WTC11 (cell line): ENCODE measurements at regions not wholly inside any gene's neighbourhood (a gene's known extent, or its start where the extent isn't known, plus 50 kb on each side); places are given as distances from the start of the nearest gene placed in this dataset.

ENCODE experiments used
- ATAC-seq: fragments of 200-7000 bp; cut with Tn5 transposase; 2 replicates; pipeline ENCODE4 v1.10.0; 2021; ENCODE audit warnings: mild to moderate bottlenecking, moderate library complexity
- CTCF ChIA-PET: fragments of 300-600 bp; sonication (Branson Sonifier 250); formaldehyde crosslinking; loops from one replicate; lab custom pipeline; 2021; ENCODE audit warnings: antibody characterized with exemption; lab: Charles Lee
- POLR2A ChIA-PET: fragments of 350-600 bp; sonication (Branson Sonifier 250); formaldehyde crosslinking; loops from one replicate; lab custom pipeline; 2021; ENCODE audit warnings: antibody characterized with exemption; lab: Charles Lee
- DNase-seq: peaks from one replicate; pipeline ENCODE4 v3.0.0; 2021; ENCODE audit warnings: low spot score
- H3K27ac Mint-ChIP-seq: 2 replicates; pipeline ENCODE4 v1.8.0; 2021; ENCODE audit warnings: mixed read lengths
- H3K27me3 Mint-ChIP-seq: 2 replicates; pipeline ENCODE4 v1.8.0; 2021; ENCODE audit warnings: low read depth, mild to moderate bottlenecking, moderate library complexity, mixed read lengths
- H3K36me3 Mint-ChIP-seq: 2 replicates; pipeline ENCODE4 v1.8.0; 2021; ENCODE audit warnings: mixed read lengths
- H3K4me1 Mint-ChIP-seq: 2 replicates; pipeline ENCODE4 v1.8.0; 2022; ENCODE audit warnings: mixed read lengths
- H3K4me3 Mint-ChIP-seq: 2 replicates; pipeline ENCODE4 v1.8.0; 2021; ENCODE audit warnings: mild to moderate bottlenecking, moderate library complexity, mixed read lengths
- H3K9me3 Mint-ChIP-seq: 2 replicates; pipeline ENCODE4 v1.8.0; 2021; ENCODE audit warnings: mixed read lengths
- ARID4B ChIP-seq: sonication (generic); formaldehyde crosslinking; IDR thresholded peaks from 2 replicates; pipeline ENCODE4 v1.8.0; 2023; ENCODE audit warnings: missing genetic modification reagents, mild to moderate bottlenecking, borderline replicate concordance
- CBFB ChIP-seq: sonication (generic); formaldehyde crosslinking; IDR thresholded peaks from 2 replicates; pipeline ENCODE4 v1.8.1; 2022; ENCODE audit warnings: mild to moderate bottlenecking, low read depth, missing genetic modification reagents
- FOXK1 ChIP-seq: sonication (generic); formaldehyde crosslinking; IDR thresholded peaks from 2 replicates; pipeline ENCODE4 v1.8.0; 2022; ENCODE audit warnings: mild to moderate bottlenecking, moderate library complexity, missing genetic modification reagents
- NFATC4 ChIP-seq: fragments of 250-450 bp; sonication (Bioruptor Pico); IDR thresholded peaks from 2 replicates; pipeline ENCODE4 v1.9.0; 2021; ENCODE audit warnings: mild to moderate bottlenecking
- NFE2L1 ChIP-seq: sonication (generic); formaldehyde crosslinking; IDR thresholded peaks from 2 replicates; pipeline ENCODE4 v1.8.1; 2023; ENCODE audit warnings: missing genetic modification reagents
- NR1H2 ChIP-seq: sonication (generic); formaldehyde crosslinking; IDR thresholded peaks from 2 replicates; pipeline ENCODE4 v1.9.0; 2021; ENCODE audit warnings: mild to moderate bottlenecking, moderate library complexity, missing genetic modification reagents
- ZNF219 ChIP-seq: sonication (generic); formaldehyde crosslinking; IDR thresholded peaks from 2 replicates; pipeline ENCODE4 v1.8.0; 2023; ENCODE audit warnings: missing genetic modification reagents, mild to moderate bottlenecking, borderline replicate concordance
- ZNF232 ChIP-seq: sonication (generic); formaldehyde crosslinking; IDR thresholded peaks from 2 replicates; pipeline ENCODE4 v1.8.0; 2022; ENCODE audit warnings: mild to moderate bottlenecking, missing genetic modification reagents
- ZNF263 ChIP-seq: sonication (generic); formaldehyde crosslinking; IDR thresholded peaks from 2 replicates; pipeline ENCODE4 v1.8.1; 2022; ENCODE audit warnings: low read depth, mild to moderate bottlenecking, moderate library complexity, missing genetic modification reagents
- ZNF281 ChIP-seq: sonication (generic); formaldehyde crosslinking; IDR thresholded peaks from 2 replicates; pipeline ENCODE4 v1.8.0; 2023; ENCODE audit warnings: mild to moderate bottlenecking, missing genetic modification reagents
- ZNF317 ChIP-seq: sonication (generic); formaldehyde crosslinking; IDR thresholded peaks from 2 replicates; pipeline ENCODE4 v1.8.1; 2023; ENCODE audit warnings: low read depth, mild to moderate bottlenecking, moderate library complexity, missing genetic modification reagents, borderline replicate concordance
- TF ChIP-seq, protein P1 (sequence below): fragments of 250-450 bp; sonication (Bioruptor Pico); IDR thresholded peaks from 2 replicates; pipeline ENCODE4 v2.1.2; 2022; ENCODE audit warnings: mild to moderate bottlenecking, moderate library complexity
- TF ChIP-seq, protein P2 (sequence below): fragments of 200-600 bp; IDR thresholded peaks from 2 replicates; pipeline ENCODE4 v1.8.0; 2022; ENCODE audit warnings: antibody characterized with exemption

- TF ChIP-seq, protein P1, sequence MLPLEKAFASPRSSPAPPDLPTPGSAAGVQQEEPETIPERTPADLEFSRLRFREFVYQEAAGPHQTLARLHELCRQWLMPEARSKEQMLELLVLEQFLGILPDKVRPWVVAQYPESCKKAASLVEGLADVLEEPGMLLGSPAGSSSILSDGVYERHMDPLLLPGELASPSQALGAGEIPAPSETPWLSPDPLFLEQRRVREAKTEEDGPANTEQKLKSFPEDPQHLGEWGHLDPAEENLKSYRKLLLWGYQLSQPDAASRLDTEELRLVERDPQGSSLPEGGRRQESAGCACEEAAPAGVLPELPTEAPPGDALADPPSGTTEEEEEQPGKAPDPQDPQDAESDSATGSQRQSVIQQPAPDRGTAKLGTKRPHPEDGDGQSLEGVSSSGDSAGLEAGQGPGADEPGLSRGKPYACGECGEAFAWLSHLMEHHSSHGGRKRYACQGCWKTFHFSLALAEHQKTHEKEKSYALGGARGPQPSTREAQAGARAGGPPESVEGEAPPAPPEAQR (CRISPR knock-in tag) = no peak
- TF ChIP-seq, all 79 proteins: peak for 0
Measured at GRCh38 chr3:28651159-28651558, 302.5 kb upstream of the AZI2 start (continued).

GRCh38 chr3:28664123-28664522 lies 315.5 kb upstream of the AZI2 start:
- DNase-seq = no peak
- POLR2A ChIA-PET = no interaction called here
- no peaks in the 10 kb centered on the region for H3K36me3 Mint-ChIP-seq
- H3K27ac Mint-ChIP-seq = no peak overlapping the region
- no peak for TF ChIP-seq ZNF317 (CRISPR knock-in tag)
- no peak for TF ChIP-seq ARID4B
- no peak for TF ChIP-seq ZNF219 (CRISPR knock-in tag)
- no peak for TF ChIP-seq CBFB (CRISPR knock-in tag)
- no peak for TF ChIP-seq ZNF263 (CRISPR knock-in tag)
- H3K9me3 Mint-ChIP-seq = no peaks in the 10 kb centered on the region
- H3K4me1 Mint-ChIP-seq = peaks cover 9% of the 10 kb centered on the region
- H3K27me3 Mint-ChIP-seq = no peaks in the 10 kb centered on the region
- no peak overlapping the region for H3K4me3 Mint-ChIP-seq
- ATAC-seq = no peak
- CTCF ChIA-PET = no interaction called here

DNA sequence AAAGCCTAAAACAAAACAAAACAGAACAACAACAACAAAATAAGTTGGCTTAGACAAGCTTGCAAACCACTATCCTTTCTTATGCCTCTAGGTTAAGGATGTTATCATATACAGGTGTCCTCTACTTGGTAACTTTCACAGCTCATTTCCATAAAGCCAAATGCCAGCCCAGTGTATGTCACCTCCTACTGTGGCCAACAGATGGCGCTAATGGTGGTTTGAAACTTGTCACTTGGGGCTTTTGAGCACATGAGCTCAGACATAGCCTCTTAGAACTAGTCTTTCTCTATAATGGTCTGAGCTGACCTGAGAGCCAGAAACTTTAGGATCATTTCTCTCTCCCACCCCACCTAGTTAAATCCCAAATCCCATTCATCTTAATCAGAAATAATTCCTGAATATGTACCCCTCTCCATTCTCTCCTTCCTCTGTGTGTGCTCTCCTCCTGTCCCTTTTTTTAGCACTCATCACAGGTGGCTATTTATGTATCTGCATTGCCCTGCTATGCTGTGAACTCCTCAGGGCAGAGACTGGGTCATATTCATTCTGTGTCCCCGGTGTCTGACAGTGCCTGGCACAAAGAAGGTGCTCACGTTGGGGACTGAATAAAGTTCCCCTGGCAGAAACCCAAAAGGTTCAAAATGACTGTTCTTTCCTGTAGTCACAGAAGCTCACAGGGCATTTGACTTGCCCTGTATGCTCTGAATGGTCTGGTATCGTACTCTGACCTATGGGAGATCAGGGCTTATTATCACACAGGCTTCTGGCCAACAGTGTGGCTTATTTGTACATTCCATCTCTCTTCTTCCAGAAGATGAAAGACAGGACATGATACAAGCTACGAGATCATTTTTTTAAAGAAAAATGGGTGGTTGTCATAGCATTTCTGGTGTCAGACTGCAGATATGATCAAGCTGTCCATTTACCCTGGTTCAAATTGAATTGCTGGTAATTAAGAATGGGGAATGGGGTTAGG lies 319.3 kb upstream of the AZI2 start:
- ChIA-PET CTCF (interaction anchor here (0.5 to 1.8 kb wide), 68 partner anchors 9 to 1592 kb away, joined by 3 to 26 read pairs (median 4); no protein-coding TSS in a partner anchor), POLR2A (interaction anchor here (1.0 to 1.1 kb wide), 2 partner anchors 11 to 92 kb away, joined by 3 read pairs; no protein-coding TSS in a partner anchor)
- DNase-seq = peak; percentile 78
- H3K9me3 Mint-ChIP-seq = no peaks in the 10 kb centered on the region
- H3K27me3 Mint-ChIP-seq = no peaks in the 10 kb centered on the region
- peaks cover 24% of the 10 kb centered on the region for H3K4me1 Mint-ChIP-seq
- no peaks in the 10 kb centered on the region for H3K36me3 Mint-ChIP-seq
- ATAC-seq = peak; percentile 96
- H3K27ac Mint-ChIP-seq = no peak overlapping the region
- no peak for TF ChIP-seq ZNF232 (CRISPR knock-in tag)
- TF ChIP-seq FOXK1 (CRISPR knock-in tag) = no peak
- TF ChIP-seq, protein P2, sequence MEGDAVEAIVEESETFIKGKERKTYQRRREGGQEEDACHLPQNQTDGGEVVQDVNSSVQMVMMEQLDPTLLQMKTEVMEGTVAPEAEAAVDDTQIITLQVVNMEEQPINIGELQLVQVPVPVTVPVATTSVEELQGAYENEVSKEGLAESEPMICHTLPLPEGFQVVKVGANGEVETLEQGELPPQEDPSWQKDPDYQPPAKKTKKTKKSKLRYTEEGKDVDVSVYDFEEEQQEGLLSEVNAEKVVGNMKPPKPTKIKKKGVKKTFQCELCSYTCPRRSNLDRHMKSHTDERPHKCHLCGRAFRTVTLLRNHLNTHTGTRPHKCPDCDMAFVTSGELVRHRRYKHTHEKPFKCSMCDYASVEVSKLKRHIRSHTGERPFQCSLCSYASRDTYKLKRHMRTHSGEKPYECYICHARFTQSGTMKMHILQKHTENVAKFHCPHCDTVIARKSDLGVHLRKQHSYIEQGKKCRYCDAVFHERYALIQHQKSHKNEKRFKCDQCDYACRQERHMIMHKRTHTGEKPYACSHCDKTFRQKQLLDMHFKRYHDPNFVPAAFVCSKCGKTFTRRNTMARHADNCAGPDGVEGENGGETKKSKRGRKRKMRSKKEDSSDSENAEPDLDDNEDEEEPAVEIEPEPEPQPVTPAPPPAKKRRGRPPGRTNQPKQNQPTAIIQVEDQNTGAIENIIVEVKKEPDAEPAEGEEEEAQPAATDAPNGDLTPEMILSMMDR = peak; percentile 75
- no peak for TF ChIP-seq NFATC4 (CRISPR knock-in tag)
- TF ChIP-seq, all 79 proteins: peak for 1
- no peak overlapping the region for H3K4me3 Mint-ChIP-seq

DNA sequence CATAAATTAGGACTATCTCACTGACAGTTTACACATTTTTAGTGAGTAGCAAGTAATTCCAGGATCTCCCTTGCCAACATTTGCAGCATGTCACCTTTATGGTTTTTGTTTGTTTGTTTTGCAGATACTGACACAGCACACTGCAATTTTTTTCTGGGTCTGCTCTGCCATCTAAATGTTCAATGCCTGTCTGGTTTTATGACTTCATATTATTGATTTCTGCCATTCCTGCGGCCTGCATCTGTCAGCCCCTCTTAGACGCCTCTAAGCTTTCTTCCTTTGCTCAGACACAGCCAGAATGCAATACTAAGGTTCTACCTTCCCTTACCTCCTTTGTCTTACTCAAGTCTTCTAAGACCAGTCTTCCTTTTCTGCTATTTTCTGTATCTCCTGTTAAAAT lies 321.2 kb upstream of the AZI2 start:
- TF ChIP-seq NR1H2 (CRISPR knock-in tag) (no peak), ZNF281 (CRISPR knock-in tag) (no peak), NFE2L1 (CRISPR knock-in tag) (no peak), FOXK1 (CRISPR knock-in tag) (no peak), ZNF219 (CRISPR knock-in tag) (no peak)
- Mint-ChIP-seq H3K36me3 (no peaks in the 10 kb centered on the region), H3K27me3 (no peaks in the 10 kb centered on the region), H3K27ac (peak overlapping the region; percentile 13; the same call in 1 of the 2 replicates), H3K4me1 (peaks cover 37% of the 10 kb centered on the region), H3K4me3 (no peak overlapping the region), H3K9me3 (0 out of 2 replicates have a peak, but pooled peaks cover 2% of the 10 kb centered on the region)
- DNase-seq = no peak
- ChIA-PET POLR2A (no interaction called here), CTCF (no interaction called here)
- ATAC-seq = no peak
